ENCODE measurements at regions not wholly inside any gene's neighbourhood (a gene's known extent, or its start where the extent isn't known, plus 50 kb on each side); places are given as distances from the start of the nearest gene placed in this dataset.

GRCh38 chr21:38729291-38729690 lies 76.4 kb upstream of the ETS2 start:
- TF ChIP-seq, protein P1, sequence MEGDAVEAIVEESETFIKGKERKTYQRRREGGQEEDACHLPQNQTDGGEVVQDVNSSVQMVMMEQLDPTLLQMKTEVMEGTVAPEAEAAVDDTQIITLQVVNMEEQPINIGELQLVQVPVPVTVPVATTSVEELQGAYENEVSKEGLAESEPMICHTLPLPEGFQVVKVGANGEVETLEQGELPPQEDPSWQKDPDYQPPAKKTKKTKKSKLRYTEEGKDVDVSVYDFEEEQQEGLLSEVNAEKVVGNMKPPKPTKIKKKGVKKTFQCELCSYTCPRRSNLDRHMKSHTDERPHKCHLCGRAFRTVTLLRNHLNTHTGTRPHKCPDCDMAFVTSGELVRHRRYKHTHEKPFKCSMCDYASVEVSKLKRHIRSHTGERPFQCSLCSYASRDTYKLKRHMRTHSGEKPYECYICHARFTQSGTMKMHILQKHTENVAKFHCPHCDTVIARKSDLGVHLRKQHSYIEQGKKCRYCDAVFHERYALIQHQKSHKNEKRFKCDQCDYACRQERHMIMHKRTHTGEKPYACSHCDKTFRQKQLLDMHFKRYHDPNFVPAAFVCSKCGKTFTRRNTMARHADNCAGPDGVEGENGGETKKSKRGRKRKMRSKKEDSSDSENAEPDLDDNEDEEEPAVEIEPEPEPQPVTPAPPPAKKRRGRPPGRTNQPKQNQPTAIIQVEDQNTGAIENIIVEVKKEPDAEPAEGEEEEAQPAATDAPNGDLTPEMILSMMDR (conservative IDR thresholded peaks at IDR 0.05; ENCODE audit: low read depth, low read length): no peak
- no peak for DNase-seq (ENCODE audit: low read depth)
- H3K4me3 ChIP-seq (ENCODE audit: low read depth, low read length): no peak overlapping the region

GRCh38 chr21:38729754-38730379 lies 75.9 kb upstream of the ETS2 start:
- TF ChIP-seq, protein P1 (conservative IDR thresholded peaks at IDR 0.05; ENCODE audit: low read depth, low read length): no peak
- DNase-seq (ENCODE audit: low read depth): no peak
- no peak overlapping the region for H3K4me3 ChIP-seq (ENCODE audit: low read depth, low read length)

DNA sequence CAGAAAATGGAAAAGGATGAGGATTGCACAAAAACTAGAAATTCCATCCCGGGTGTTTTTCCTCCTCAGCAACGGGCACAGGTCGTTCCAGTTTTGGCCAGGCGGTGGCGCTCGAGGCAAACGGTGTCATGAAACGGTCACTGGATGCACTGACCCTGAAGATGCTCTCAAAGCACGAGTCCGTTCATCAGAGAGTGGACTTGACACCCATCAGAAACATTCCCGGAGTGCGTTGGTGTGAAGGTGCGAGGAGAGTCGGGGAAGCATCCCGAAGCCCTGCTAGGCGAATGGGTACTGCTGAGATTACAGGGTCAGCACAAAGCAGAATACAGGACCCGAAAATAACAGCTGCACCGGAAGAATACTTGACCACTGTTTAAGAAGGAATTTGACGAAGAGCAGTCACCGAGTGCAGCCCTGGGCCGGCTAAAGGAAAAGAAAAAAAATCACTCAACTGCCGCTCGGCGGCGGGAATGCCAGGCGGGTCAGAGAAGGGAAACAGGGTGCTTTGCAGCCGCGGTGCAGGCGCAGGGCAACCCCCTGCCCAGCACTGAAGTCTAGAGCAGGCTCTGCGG lies 71.7 kb upstream of the ETS2 start:
- H3K4me3 ChIP-seq (ENCODE audit: low read depth, low read length): peak overlapping the region; percentile 23

GRCh38 chr21:38734646-38735365 lies 70.9 kb upstream of the ETS2 start:
- H3K4me3 ChIP-seq (ENCODE audit: low read depth, low read length): no peak overlapping the region
- TF ChIP-seq, protein P1 (conservative IDR thresholded peaks at IDR 0.05; ENCODE audit: low read depth, low read length): no peak
- DNase-seq (ENCODE audit: low read depth): no peak

More for the DNA sequence above, 71.7 kb upstream of the ETS2 start:
- TF ChIP-seq, protein P1 (conservative IDR thresholded peaks at IDR 0.05; ENCODE audit: low read depth, low read length): peak; percentile 98
- peak; percentile 56 for DNase-seq (ENCODE audit: low read depth)

DNA sequence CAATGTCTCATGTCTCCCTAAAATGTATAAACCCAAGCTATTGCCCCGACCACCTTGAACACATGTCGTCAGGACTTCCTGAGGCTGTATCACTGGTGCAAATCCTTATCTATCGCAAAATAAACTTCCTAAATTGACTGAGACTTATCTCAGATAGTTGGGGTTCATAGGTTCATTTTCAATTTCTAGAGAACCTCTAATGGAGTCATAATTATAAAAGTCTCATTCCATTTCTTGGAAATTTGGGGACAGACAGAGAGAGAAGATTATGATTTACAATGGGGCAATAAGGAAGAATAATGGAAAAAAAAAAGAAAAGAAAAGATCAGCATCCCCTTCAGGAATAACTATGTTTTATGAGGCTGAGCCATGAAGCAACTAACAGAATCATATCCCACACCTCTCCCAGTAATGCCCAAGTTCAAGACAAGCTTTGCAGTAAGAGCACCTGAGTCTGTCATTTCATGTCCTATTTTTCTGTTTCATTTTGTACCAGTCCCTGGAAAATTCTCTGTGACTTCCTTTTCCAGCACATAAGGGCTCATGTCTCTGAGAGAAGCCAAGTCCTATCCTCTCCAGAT lies 70.0 kb upstream of the ETS2 start:
- TF ChIP-seq, protein P1 (conservative IDR thresholded peaks at IDR 0.05; ENCODE audit: low read depth, low read length): no peak
- no peak for DNase-seq (ENCODE audit: low read depth)
- no peak overlapping the region for H3K4me3 ChIP-seq (ENCODE audit: low read depth, low read length)

GRCh38 chr21:38740090-38740489 lies 65.6 kb upstream of the ETS2 start:
- TF ChIP-seq, protein P1 (conservative IDR thresholded peaks at IDR 0.05; ENCODE audit: low read depth, low read length): no peak
- DNase-seq (ENCODE audit: low read depth): no peak
- H3K4me3 ChIP-seq (ENCODE audit: low read depth, low read length): no peak overlapping the region
